GM10248 (cell line): ENCODE measurements at regions not wholly inside any gene's neighbourhood (a gene's known extent, or its start where the extent isn't known, plus 50 kb on each side); places are given as distances from the start of the nearest gene placed in this dataset.

Experiments used
- CTCF ChIA-PET: fragments of 300-600 bp; sonication (Branson Sonifier 250); formaldehyde crosslinking; extraction: SDS; loops from one replicate; lab custom pipeline; 2021; ENCODE audit warnings: antibody characterized with exemption; lab: Yijun Ruan, JAX
- POLR2A ChIA-PET: fragments of 350-650 bp; sonication (Branson Sonifier 250); formaldehyde crosslinking; extraction: SDS; loops from one replicate; lab custom pipeline; 2020; ENCODE audit warnings: antibody characterized with exemption; lab: Yijun Ruan, JAX
- DNase-seq: peaks from one replicate; pipeline ENCODE4 v3.0.0; 2012; ENCODE audit errors: extremely low spot score
- CTCF ChIP-seq: IDR thresholded peaks from 2 replicates; pipeline ENCODE4 v1.5.1; 2012; ENCODE audit warnings: mild to moderate bottlenecking, low read depth; ENCODE audit errors: extremely low read depth, missing control alignments, control extremely low read depth

DNA sequence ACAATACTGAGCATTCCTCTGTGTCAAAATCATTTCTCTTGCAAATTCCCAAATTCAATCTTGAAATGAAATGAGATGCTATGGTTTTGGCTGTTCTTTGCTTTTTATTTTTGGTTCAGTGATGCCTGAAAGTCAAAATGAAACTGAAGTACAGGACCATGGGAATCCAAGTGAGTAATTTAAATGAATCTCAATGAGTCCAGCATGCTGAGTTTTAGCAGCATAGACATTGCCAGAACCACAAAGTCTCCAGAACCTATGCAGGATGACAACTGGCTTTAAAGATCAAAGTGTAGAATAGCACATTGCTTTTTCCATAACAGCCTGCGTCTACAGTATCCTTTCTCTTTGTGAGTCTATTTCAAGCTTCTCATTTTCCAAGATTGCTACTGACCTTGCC, 1050.7 kb upstream of the PIK3C3 start:
- CTCF ChIA-PET: interaction anchor here (1.0 to 1.6 kb wide), 2 partner anchors 17 to 27 kb away, joined by 3 read pairs; no protein-coding TSS in a partner anchor
- no peak for DNase-seq
- POLR2A ChIA-PET: no interaction called here
- TF ChIP-seq CTCF: no peak

DNA sequence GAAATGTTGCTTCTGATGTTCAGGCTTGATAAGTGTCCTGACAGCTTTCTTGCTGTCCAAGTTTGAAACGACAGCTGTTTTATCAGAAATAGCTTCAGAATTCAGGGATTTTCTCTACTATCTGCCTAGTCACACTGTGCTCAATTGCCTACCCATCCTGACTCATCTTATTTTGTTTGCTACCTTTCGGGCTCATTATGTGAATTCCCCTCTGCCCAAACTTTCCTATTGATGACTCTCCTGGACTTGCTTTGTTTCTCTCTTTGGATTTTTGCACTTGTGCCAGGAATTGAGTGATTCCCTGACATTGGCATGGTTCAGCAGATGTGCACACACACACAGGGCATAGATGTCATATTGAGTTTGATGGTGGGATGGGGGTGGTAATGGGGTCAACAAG, 1052.6 kb upstream of the PIK3C3 start:
- CTCF ChIA-PET: no interaction called here

DNA sequence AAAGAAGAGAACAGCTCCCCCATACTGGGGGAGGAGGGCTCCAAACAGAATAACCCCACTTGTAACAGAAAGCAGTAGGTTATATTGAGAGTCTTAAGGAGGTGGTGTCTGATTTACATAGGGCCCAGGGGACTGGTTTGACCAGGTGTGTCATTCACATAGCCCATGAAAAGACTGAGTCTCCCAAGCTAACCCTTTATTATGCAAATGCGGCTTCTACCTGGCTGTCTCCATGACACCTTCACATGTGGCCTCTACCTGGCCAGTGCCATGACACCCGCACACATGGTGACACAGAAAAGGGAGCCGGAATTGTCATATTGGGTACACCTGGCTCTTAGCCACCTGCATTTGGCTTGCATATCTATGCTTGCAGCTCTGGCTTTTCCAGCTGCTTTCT, 1057.2 kb upstream of the PIK3C3 start:
- DNase-seq: no peak
- CTCF ChIA-PET: no interaction called here
- TF ChIP-seq CTCF: no peak
- POLR2A ChIA-PET: no interaction called here

More for the DNA sequence above, 1052.6 kb upstream of the PIK3C3 start:
- DNase-seq: no peak
- POLR2A ChIA-PET: no interaction called here
- no peak for TF ChIP-seq CTCF

DNA sequence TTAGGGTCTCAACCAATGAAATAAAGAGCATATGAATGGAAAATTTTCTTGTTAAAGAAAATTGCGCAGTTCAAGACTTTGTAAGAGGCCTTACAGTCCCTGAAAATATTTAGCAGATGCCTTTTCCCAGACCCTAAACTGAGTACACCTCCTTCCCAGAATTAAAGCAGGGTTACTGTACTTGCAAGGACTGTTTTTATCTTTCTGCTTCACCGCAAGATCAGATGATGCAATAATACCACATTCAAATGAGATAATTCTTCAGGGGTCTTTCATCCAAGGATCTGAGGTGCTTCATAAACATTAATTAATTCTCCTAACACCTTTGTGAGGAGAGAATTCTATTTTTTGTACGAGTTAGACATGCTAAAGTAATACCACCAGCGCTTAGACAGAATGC, 1071.8 kb upstream of the PIK3C3 start:
- no peak for DNase-seq
- POLR2A ChIA-PET: no interaction called here

GRCh38 chr18:40882468-40882867, 1072.6 kb upstream of the PIK3C3 start:
- ChIA-PET POLR2A (no interaction called here), CTCF (no interaction called here)
- TF ChIP-seq CTCF: no peak

More for the DNA sequence above, 1071.8 kb upstream of the PIK3C3 start:
- CTCF ChIA-PET: no interaction called here
- TF ChIP-seq CTCF: no peak

DNA sequence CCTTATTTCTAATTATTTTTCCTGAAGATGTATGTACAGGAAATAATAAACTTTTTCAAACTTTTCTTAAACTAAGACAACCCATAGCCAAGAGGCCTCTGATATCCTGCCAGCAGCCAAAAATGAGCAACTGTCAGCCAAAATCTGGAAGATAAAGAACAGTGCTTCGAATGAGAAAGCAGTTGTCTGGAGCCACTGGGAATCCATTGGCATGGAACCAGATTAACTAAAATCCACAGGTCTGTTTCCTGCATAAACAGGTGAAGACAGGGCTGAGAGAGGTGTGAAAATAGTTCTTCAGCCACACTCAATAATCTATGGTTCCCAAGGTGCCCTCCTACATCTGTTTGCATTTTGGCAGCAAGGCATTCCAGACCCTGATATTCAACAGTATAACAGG, 1076.7 kb upstream of the PIK3C3 start:
- ChIA-PET POLR2A (no interaction called here), CTCF (no interaction called here)
- no peak for TF ChIP-seq CTCF
- no peak for DNase-seq

More at GRCh38 chr18:40882468-40882867, 1072.6 kb upstream of the PIK3C3 start:
- no peak for DNase-seq
